ENCODE measurements at regions not wholly inside any gene's neighbourhood (a gene's known extent, or its start where the extent isn't known, plus 50 kb on each side); places are given as distances from the start of the nearest gene placed in this dataset.

GRCh38 chr2:33946193-33946592 lies 347.1 kb upstream of the FAM98A start:
- FAIRE-seq: no peak
- intact Hi-C loops (cut with DNase I): no loop called here
- Histone ChIP-seq H3K9me3 (ENCODE audit: control insufficient read depth in 2 of 3, insufficient read depth in 1 of 3, low read length in 3 of 3) (no peaks in the 10 kb centered on the region), H3K4me1 (ENCODE audit: control insufficient read depth in 2 of 3, insufficient read depth in 2 of 3, low read depth in 1 of 3, low read length in 3 of 3) (no peaks in the 10 kb centered on the region), H3K36me3 (ENCODE audit: control insufficient read depth in 2 of 3, insufficient read depth in 3 of 3, low read length in 3 of 3) (no peaks in the 10 kb centered on the region), H3K27me3 (ENCODE audit: control insufficient read depth, insufficient read depth, low read length) (no peaks in the 10 kb centered on the region), H3K4me3 (ENCODE audit: low read length in 3 of 3) (no peak overlapping the region), H3K9ac (ENCODE audit: low read length in 3 of 3) (no peak overlapping the region), H3K27ac (ENCODE audit: low read depth in 2 of 2, low read length in 2 of 2) (no peak overlapping the region)
- TF ChIP-seq CTCF (IDR thresholded peaks at IDR 0.05; ENCODE audit: borderline replicate concordance, extremely low read depth, insufficient read depth): no peak
- peak in 3 of 5 donors; percentile 10 to 49 (median 48) for DNase-seq

- H3K9me3 ChIP-seq (ENCODE audit: control insufficient read depth in 2 of 3, insufficient read depth in 1 of 3, low read length in 3 of 3): no peaks in the 10 kb centered on the region
- no peaks in the 10 kb centered on the region for H3K4me1 ChIP-seq (ENCODE audit: control insufficient read depth in 2 of 3, insufficient read depth in 2 of 3, low read depth in 1 of 3, low read length in 3 of 3)
- H3K27me3 ChIP-seq (ENCODE audit: control insufficient read depth, insufficient read depth, low read length): no peaks in the 10 kb centered on the region
- H3K27ac ChIP-seq (ENCODE audit: low read depth in 2 of 2, low read length in 2 of 2): no peak overlapping the region
- TF ChIP-seq CTCF (IDR thresholded peaks at IDR 0.05; ENCODE audit: borderline replicate concordance, extremely low read depth, insufficient read depth): no peak
- H3K9ac ChIP-seq (ENCODE audit: low read length in 3 of 3): no peak overlapping the region
- intact Hi-C loops (cut with DNase I): no loop called here
- DNase-seq: no peak
- H3K4me3 ChIP-seq (ENCODE audit: low read length in 3 of 3): no peak overlapping the region
- H3K36me3 ChIP-seq (ENCODE audit: control insufficient read depth in 2 of 3, insufficient read depth in 3 of 3, low read length in 3 of 3): no peaks in the 10 kb centered on the region
- no peak for FAIRE-seq
Observed at GRCh38 chr2:33933203-33933602, 334.1 kb upstream of the FAM98A start.

GRCh38 chr2:33931164-33931563 lies 332.1 kb upstream of the FAM98A start:
- Histone ChIP-seq H3K4me3 (ENCODE audit: low read length in 3 of 3) (no peak overlapping the region), H3K4me1 (ENCODE audit: control insufficient read depth in 2 of 3, insufficient read depth in 2 of 3, low read depth in 1 of 3, low read length in 3 of 3) (no peaks in the 10 kb centered on the region), H3K27ac (ENCODE audit: low read depth in 2 of 2, low read length in 2 of 2) (no peak overlapping the region), H3K9ac (ENCODE audit: low read length in 3 of 3) (no peak overlapping the region), H3K27me3 (ENCODE audit: control insufficient read depth, insufficient read depth, low read length) (no peaks in the 10 kb centered on the region), H3K36me3 (ENCODE audit: control insufficient read depth in 2 of 3, insufficient read depth in 3 of 3, low read length in 3 of 3) (no peaks in the 10 kb centered on the region), H3K9me3 (ENCODE audit: control insufficient read depth in 2 of 3, insufficient read depth in 1 of 3, low read length in 3 of 3) (no peaks in the 10 kb centered on the region)
- no peak for FAIRE-seq
- intact Hi-C loops (cut with DNase I): no loop called here
- DNase-seq: no peak
- TF ChIP-seq CTCF (IDR thresholded peaks at IDR 0.05; ENCODE audit: borderline replicate concordance, extremely low read depth, insufficient read depth): no peak

DNA sequence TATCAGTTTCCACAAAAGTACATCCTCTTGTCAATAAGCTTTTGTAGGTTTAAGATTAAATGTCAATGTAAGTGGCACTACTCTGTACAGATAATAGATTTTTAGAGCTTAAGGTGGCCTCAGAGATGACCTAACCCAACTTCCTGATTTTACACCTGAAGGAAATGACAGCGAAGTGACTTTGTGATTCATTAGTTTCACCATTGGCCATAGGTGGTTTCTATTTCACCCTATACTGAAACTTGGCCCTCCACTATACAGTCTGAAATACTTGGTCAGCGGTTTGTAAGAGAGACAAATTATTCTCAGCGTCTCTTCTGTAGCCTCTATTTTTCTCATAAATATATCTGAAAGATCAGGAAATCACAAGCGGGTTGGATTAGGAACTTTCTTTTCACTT lies 330.4 kb upstream of the FAM98A start:
- no peak for TF ChIP-seq CTCF (IDR thresholded peaks at IDR 0.05; ENCODE audit: borderline replicate concordance, extremely low read depth, insufficient read depth)
- no peaks in the 10 kb centered on the region for H3K4me1 ChIP-seq (ENCODE audit: control insufficient read depth in 2 of 3, insufficient read depth in 2 of 3, low read depth in 1 of 3, low read length in 3 of 3)
- H3K9ac ChIP-seq (ENCODE audit: low read length in 3 of 3): no peak overlapping the region
- no peaks in the 10 kb centered on the region for H3K9me3 ChIP-seq (ENCODE audit: control insufficient read depth in 2 of 3, insufficient read depth in 1 of 3, low read length in 3 of 3)
- H3K4me3 ChIP-seq (ENCODE audit: low read length in 3 of 3): no peak overlapping the region
- no peaks in the 10 kb centered on the region for H3K36me3 ChIP-seq (ENCODE audit: control insufficient read depth in 2 of 3, insufficient read depth in 3 of 3, low read length in 3 of 3)
- DNase-seq (no peak), FAIRE-seq (no peak)
- H3K27ac ChIP-seq (ENCODE audit: low read depth in 2 of 2, low read length in 2 of 2): no peak overlapping the region
- H3K27me3 ChIP-seq (ENCODE audit: control insufficient read depth, insufficient read depth, low read length): no peaks in the 10 kb centered on the region
- intact Hi-C loops (cut with DNase I): no loop called here

Measured in kidney (tissue), 13 donors.